Naive thymus-derived CD4-positive, alpha-beta T cell (primary cell): ENCODE measurements at regions not wholly inside any gene's neighbourhood (a gene's known extent, or its start where the extent isn't known, plus 50 kb on each side); places are given as distances from the start of the nearest gene placed in this dataset.

ENCODE experiments used
- ATAC-seq: fragments of 150-1000 bp; cut with Tn5 transposase; 2 replicates; pipeline ENCODE4 v1.10.0; 2021; ENCODE audit warnings: mild to moderate bottlenecking, moderate library complexity
- CTCF ChIA-PET: fragments of 350-600 bp; sonication (Branson Sonifier 250); formaldehyde crosslinking; loops from one replicate; lab custom pipeline; 2021; ENCODE audit warnings: antibody characterized with exemption; lab: Charles Lee
- POLR2A ChIA-PET: fragments of 350-600 bp; sonication (Branson Sonifier 250); formaldehyde crosslinking; loops from one replicate; lab custom pipeline; 2021; ENCODE audit warnings: antibody characterized with exemption, inconsistent platforms; lab: Charles Lee
- DNase-seq, 9 donors: peaks; one replicate each; pipeline versions ENCODE4 v3.0.0 to v3.0.0-alpha.2; 2020 to 2022; ENCODE audit warnings: mixed read lengths in 1 of 9
- H3K27ac ChIP-seq: one replicate; pipeline ENCODE4 v1.7.0; 2013; ENCODE audit warnings: mild to moderate bottlenecking, low read depth, low read length, moderate library complexity
- H3K27me3 ChIP-seq, 2 donors: one replicate each; pipeline ENCODE4 v1.7.0; 2013; ENCODE audit warnings: low read length in 2 of 2, mild to moderate bottlenecking in 2 of 2, moderate library complexity in 2 of 2; ENCODE audit not compliant: control insufficient read depth in 2 of 2, insufficient read depth in 2 of 2
- H3K36me3 ChIP-seq, 3 experiments: 1 replicate in 2 of 3; 2 replicates in 1 of 3; pipeline ENCODE4 v1.7.0; 2013; ENCODE audit warnings: low read length in 3 of 3, mild to moderate bottlenecking in 3 of 3, moderate library complexity in 1 of 3; ENCODE audit not compliant: insufficient read depth in 3 of 3, control insufficient read depth in 2 of 3
- H3K4me1 ChIP-seq, 2 donors: one replicate each; pipeline ENCODE4 v1.7.0; 2013; ENCODE audit warnings: low read length in 2 of 2, mild to moderate bottlenecking in 2 of 2, moderate library complexity in 1 of 2; ENCODE audit not compliant: control insufficient read depth in 2 of 2, insufficient read depth in 2 of 2
- H3K4me3 ChIP-seq: 2 replicates; pipeline ENCODE4 v1.7.0; 2013; ENCODE audit warnings: mild to moderate bottlenecking, low read length
- H3K9me3 ChIP-seq, 3 experiments: 1 replicate in 2 of 3; 2 replicates in 1 of 3; pipeline ENCODE4 v1.7.0; 2013; ENCODE audit warnings: low read length in 3 of 3; ENCODE audit not compliant: control insufficient read depth in 2 of 3
- H3K27ac Mint-ChIP-seq, 9 donors: one replicate each; pipeline ENCODE4 v1.8.0; 2020 to 2022; ENCODE audit warnings: mixed read lengths in 9 of 9, mild to moderate bottlenecking in 8 of 9, moderate library complexity in 5 of 9, inconsistent platforms in 2 of 9
- H3K27me3 Mint-ChIP-seq, 5 donors: one replicate each; pipeline ENCODE4 v1.8.0; 2021 to 2022; ENCODE audit warnings: mixed read lengths in 5 of 5, mild to moderate bottlenecking in 1 of 5
- H3K36me3 Mint-ChIP-seq, 5 donors: one replicate each; pipeline ENCODE4 v1.8.0; 2020 to 2022; ENCODE audit warnings: mixed read lengths in 5 of 5, mild to moderate bottlenecking in 3 of 5, inconsistent platforms in 1 of 5
- H3K4me1 Mint-ChIP-seq, 7 donors: one replicate each; pipeline ENCODE4 v1.8.0; 2020 to 2022; ENCODE audit warnings: mixed read lengths in 7 of 7, mild to moderate bottlenecking in 3 of 7, inconsistent platforms in 1 of 7
- H3K4me3 Mint-ChIP-seq, 10 donors: one replicate each; pipeline ENCODE4 v1.8.0; 2020 to 2022; ENCODE audit warnings: mild to moderate bottlenecking in 10 of 10, mixed read lengths in 10 of 10, moderate library complexity in 6 of 10, inconsistent platforms in 2 of 10
- H3K9me3 Mint-ChIP-seq, 11 donors: one replicate each; pipeline ENCODE4 v1.8.0; 2020 to 2022; ENCODE audit warnings: mixed read lengths in 11 of 11, mild to moderate bottlenecking in 4 of 11, inconsistent platforms in 1 of 11, moderate library complexity in 1 of 11
- intact Hi-C, 2 donors: fragments of 100-400 bp; cut with micrococcal nuclease; formaldehyde crosslinking; loops; one replicate each; pipeline ENCODE4 v1.15.1; 2023

- H3K9me3 ChIP-seq = no peaks in the 10 kb centered on the region
- H3K27ac ChIP-seq = no peak overlapping the region
- no peak for ATAC-seq
- Mint-ChIP-seq H3K27me3 (peaks cover 34 to 82% (median 60%) of the 10 kb centered on the region in 5 donors), H3K4me3 (no peak overlapping the region), H3K9me3 (peaks cover 0 to 24% (median 6%) of the 10 kb centered on the region in 11 donors), H3K4me1 (peaks cover 0 to 6% (median 4%) of the 10 kb centered on the region in 7 donors), H3K27ac (no peak overlapping the region), H3K36me3 (peaks cover 0 to 4% (median 0%) of the 10 kb centered on the region in 5 donors)
- intact Hi-C loops = no loop called here
- ChIA-PET CTCF (no interaction called here), POLR2A (no interaction called here)
- no peaks in the 10 kb centered on the region for H3K36me3 ChIP-seq
- H3K4me3 ChIP-seq = no peak overlapping the region
- H3K27me3 ChIP-seq = no peaks in the 10 kb centered on the region
- DNase-seq = no peak
- H3K4me1 ChIP-seq = no peaks in the 10 kb centered on the region
Measured at GRCh38 chr9:87149799-87150198, 202.5 kb upstream of the GAS1 start.

GRCh38 chr9:87152256-87152655 lies 204.9 kb upstream of the GAS1 start:
- Histone ChIP-seq H3K27me3 (no peaks in the 10 kb centered on the region), H3K4me1 (no peaks in the 10 kb centered on the region), H3K27ac (no peak overlapping the region), H3K36me3 (no peaks in the 10 kb centered on the region), H3K4me3 (no peak overlapping the region), H3K9me3 (no peaks in the 10 kb centered on the region)
- H3K4me3 Mint-ChIP-seq = no peak overlapping the region
- peaks cover 26 to 73% (median 47%) of the 10 kb centered on the region in 5 donors for H3K27me3 Mint-ChIP-seq
- H3K27ac Mint-ChIP-seq = no peak overlapping the region
- peaks cover 0 to 8% (median 1%) of the 10 kb centered on the region in 11 donors for H3K9me3 Mint-ChIP-seq
- CTCF ChIA-PET = no interaction called here
- peaks cover 0 to 6% (median 4%) of the 10 kb centered on the region in 7 donors for H3K4me1 Mint-ChIP-seq
- H3K36me3 Mint-ChIP-seq = peaks cover 0 to 5% (median 0%) of the 10 kb centered on the region in 5 donors
- ATAC-seq = no peak
- no peak for DNase-seq
- POLR2A ChIA-PET = no interaction called here
- intact Hi-C loops = no loop called here

DNA sequence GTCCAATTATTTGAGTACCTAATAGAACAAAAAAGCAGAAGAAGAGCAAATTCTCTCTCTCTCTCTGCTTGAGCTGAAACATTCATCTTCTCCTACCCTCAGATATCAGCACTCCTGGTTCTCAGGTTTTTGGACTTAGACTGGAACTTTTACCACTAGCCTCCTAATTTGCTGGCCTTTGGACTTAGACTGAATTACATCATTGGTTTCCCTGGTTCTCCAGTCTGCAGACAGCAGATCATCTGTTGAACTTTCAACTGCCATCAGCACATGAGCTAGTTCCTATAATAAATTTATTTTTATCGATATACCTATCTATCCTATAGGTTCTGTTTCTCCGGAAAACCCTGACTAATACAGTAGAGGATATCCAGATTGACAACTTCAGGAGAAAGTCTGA lies 208.9 kb upstream of the GAS1 start:
- Histone ChIP-seq H3K9me3 (no peaks in the 10 kb centered on the region), H3K27me3 (no peaks in the 10 kb centered on the region), H3K4me3 (no peak overlapping the region), H3K36me3 (no peaks in the 10 kb centered on the region), H3K27ac (no peak overlapping the region), H3K4me1 (no peaks in the 10 kb centered on the region)
- ChIA-PET CTCF (no interaction called here), POLR2A (no interaction called here)
- Mint-ChIP-seq H3K4me3 (no peak overlapping the region), H3K9me3 (peaks cover 0 to 2% (median 0%) of the 10 kb centered on the region in 11 donors), H3K27me3 (peaks cover 0 to 38% (median 20%) of the 10 kb centered on the region in 5 donors), H3K4me1 (no peaks in the 10 kb centered on the region), H3K36me3 (peaks cover 0 to 5% (median 0%) of the 10 kb centered on the region in 5 donors), H3K27ac (no peak overlapping the region)
- ATAC-seq (no peak), DNase-seq (no peak)
- intact Hi-C loops = no loop called here

DNA sequence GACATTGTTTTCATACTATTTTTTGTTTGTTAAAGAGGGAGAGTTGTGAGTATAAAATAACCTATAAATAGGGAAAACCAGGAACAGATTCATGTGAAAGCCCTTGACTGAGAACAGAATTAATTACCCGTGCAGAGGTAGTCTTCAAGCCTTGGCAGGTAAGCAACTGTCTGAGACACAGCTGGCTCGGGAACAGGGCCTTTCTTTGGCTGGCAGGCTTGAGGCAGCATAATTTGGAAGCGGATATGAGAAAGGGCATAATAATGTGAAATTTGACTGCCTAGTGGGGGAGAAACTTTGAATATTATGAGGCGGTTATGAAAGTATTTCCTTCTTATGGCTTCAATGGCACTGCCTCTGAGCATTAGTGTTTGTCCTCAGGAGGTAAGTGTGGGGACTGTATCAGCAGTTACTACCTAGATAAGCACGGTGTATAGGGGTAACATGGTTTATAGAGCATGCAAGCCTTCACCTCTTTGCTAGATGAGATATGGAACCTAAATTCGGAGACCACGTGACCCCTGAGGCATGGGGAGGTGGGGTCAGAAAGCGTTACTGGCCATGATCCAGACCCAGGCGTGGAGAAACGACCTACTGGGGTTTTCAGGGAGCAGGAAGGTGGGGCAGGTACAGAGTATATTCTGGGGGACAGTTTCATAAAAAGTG lies 210.2 kb upstream of the GAS1 start:
- H3K4me3 Mint-ChIP-seq = no peak overlapping the region
- Histone ChIP-seq H3K27me3 (no peaks in the 10 kb centered on the region), H3K4me1 (no peaks in the 10 kb centered on the region), H3K4me3 (no peak overlapping the region), H3K27ac (no peak overlapping the region), H3K9me3 (no peaks in the 10 kb centered on the region), H3K36me3 (no peaks in the 10 kb centered on the region)
- ChIA-PET CTCF (no interaction called here), POLR2A (no interaction called here)
- H3K4me1 Mint-ChIP-seq = no peaks in the 10 kb centered on the region
- peaks cover 0 to 32% (median 15%) of the 10 kb centered on the region in 5 donors for H3K27me3 Mint-ChIP-seq
- H3K9me3 Mint-ChIP-seq = peaks cover 0 to 2% (median 0%) of the 10 kb centered on the region in 11 donors
- H3K27ac Mint-ChIP-seq = no peak overlapping the region
- DNase-seq (no peak), ATAC-seq (no peak)
- H3K36me3 Mint-ChIP-seq = peaks cover 0 to 5% (median 0%) of the 10 kb centered on the region in 5 donors
- intact Hi-C loops = no loop called here

DNA sequence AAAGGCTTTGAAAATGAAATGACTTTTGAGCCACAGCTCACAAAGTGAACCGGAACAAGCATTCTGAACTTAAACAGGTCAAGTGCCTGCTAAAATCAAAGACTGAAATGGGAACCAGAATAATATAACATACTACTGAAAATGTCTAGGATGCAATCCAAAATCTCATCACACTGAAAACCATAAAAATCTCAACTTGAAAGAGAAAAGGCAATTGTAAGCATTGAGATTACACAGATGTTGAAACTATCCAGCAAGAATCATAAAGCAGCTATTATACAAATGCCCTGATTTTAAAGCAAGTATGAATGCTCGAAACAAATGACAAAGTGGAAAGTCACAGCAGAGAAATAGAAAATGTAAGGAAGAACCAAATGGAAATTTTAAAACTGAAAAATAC lies 211.5 kb upstream of the GAS1 start:
- CTCF ChIA-PET = no interaction called here
- no peak overlapping the region for H3K4me3 Mint-ChIP-seq
- no peak for DNase-seq
- POLR2A ChIA-PET = no interaction called here
- H3K27ac Mint-ChIP-seq = no peak overlapping the region
- no peak for ATAC-seq
- H3K4me1 Mint-ChIP-seq = no peaks in the 10 kb centered on the region
- H3K4me3 ChIP-seq = no peak overlapping the region
- no peaks in the 10 kb centered on the region for H3K36me3 ChIP-seq
- intact Hi-C loops = no loop called here
- H3K27me3 ChIP-seq = no peaks in the 10 kb centered on the region
- peaks cover 0 to 2% (median 0%) of the 10 kb centered on the region in 11 donors for H3K9me3 Mint-ChIP-seq
- no peak overlapping the region for H3K27ac ChIP-seq
- H3K36me3 Mint-ChIP-seq = peaks cover 0 to 5% (median 0%) of the 10 kb centered on the region in 5 donors
- no peaks in the 10 kb centered on the region for H3K4me1 ChIP-seq
- no peaks in the 10 kb centered on the region for H3K9me3 ChIP-seq
- H3K27me3 Mint-ChIP-seq = peaks cover 0 to 23% (median 14%) of the 10 kb centered on the region in 5 donors

- ChIA-PET CTCF (no interaction called here), POLR2A (no interaction called here)
- H3K27ac ChIP-seq = no peak overlapping the region
- DNase-seq (no peak), ATAC-seq (no peak)
- intact Hi-C loops = no loop called here
- Mint-ChIP-seq H3K27me3 (peaks cover 0 to 32% (median 20%) of the 10 kb centered on the region in 5 donors), H3K4me3 (no peak overlapping the region), H3K4me1 (no peaks in the 10 kb centered on the region), H3K27ac (no peak overlapping the region), H3K9me3 (peaks cover 0 to 5% (median 0%) of the 10 kb centered on the region in 11 donors), H3K36me3 (peaks cover 0 to 5% (median 0%) of the 10 kb centered on the region in 5 donors)
- no peaks in the 10 kb centered on the region for H3K9me3 ChIP-seq
- no peaks in the 10 kb centered on the region for H3K27me3 ChIP-seq
- H3K4me1 ChIP-seq = no peaks in the 10 kb centered on the region
- H3K36me3 ChIP-seq = no peaks in the 10 kb centered on the region
- H3K4me3 ChIP-seq = no peak overlapping the region
Measured at GRCh38 chr9:87160148-87161102, 213.1 kb upstream of the GAS1 start.
